ENCODE measurements at regions not wholly inside any gene's neighbourhood (a gene's known extent, or its start where the extent isn't known, plus 50 kb on each side); places are given as distances from the start of the nearest gene placed in this dataset.

GRCh38 chr6:78251931-78252330 lies 599.1 kb downstream of the MEI4 start:
- TF ChIP-seq REST (IDR thresholded peaks at IDR 0.05; ENCODE audit: low read depth) (no peak), YY1 (IDR thresholded peaks at IDR 0.05; ENCODE audit: low read depth) (no peak), EP300 (IDR thresholded peaks at IDR 0.05; ENCODE audit: borderline replicate concordance) (no peak), TAF1 (IDR thresholded peaks at IDR 0.05; ENCODE audit: low read depth) (no peak), TCF12 (IDR thresholded peaks at IDR 0.05; ENCODE audit: low read depth) (no peak), EGR1 (IDR thresholded peaks at IDR 0.05) (no peak), MAX (IDR thresholded peaks at IDR 0.05) (no peak), TEAD4 (IDR thresholded peaks at IDR 0.05) (no peak), CEBPB (IDR thresholded peaks at IDR 0.05) (no peak), NFIC (IDR thresholded peaks at IDR 0.05) (no peak)

Data from Ishikawa (cell line).